ES-I3 (cell line): ENCODE measurements at regions not wholly inside any gene's neighbourhood (a gene's known extent, or its start where the extent isn't known, plus 50 kb on each side); places are given as distances from the start of the nearest gene placed in this dataset.

Source experiments
- H3K36me3 ChIP-seq: 2 replicates; pipeline ENCODE4 v1.6.1; 2013; ENCODE audit warnings: mild to moderate bottlenecking, low read length, control low read depth, moderate library complexity; ENCODE audit not compliant: insufficient read depth
- H3K4me1 ChIP-seq: 2 replicates; pipeline ENCODE4 v1.6.1; 2013; ENCODE audit warnings: mild to moderate bottlenecking, control low read depth, low read length; ENCODE audit not compliant: insufficient read depth
- H3K9ac ChIP-seq: 2 replicates; pipeline ENCODE4 v1.6.1; 2013; ENCODE audit warnings: low read depth, mild to moderate bottlenecking, low read length, moderate library complexity
- H3K9me3 ChIP-seq: 2 replicates; pipeline ENCODE4 v1.6.1; 2013; ENCODE audit warnings: mild to moderate bottlenecking, low read length, moderate library complexity; ENCODE audit not compliant: control insufficient read depth, insufficient read depth

GRCh38 chr2:175872721-175873120 is 129.3 kb downstream of the LNPK start:
- H3K4me1 ChIP-seq, result no peaks in the 10 kb centered on the region
- H3K9ac ChIP-seq, result no peak overlapping the region
- no peaks in the 10 kb centered on the region for H3K9me3 ChIP-seq
- H3K36me3 ChIP-seq, result no peaks in the 10 kb centered on the region

DNA sequence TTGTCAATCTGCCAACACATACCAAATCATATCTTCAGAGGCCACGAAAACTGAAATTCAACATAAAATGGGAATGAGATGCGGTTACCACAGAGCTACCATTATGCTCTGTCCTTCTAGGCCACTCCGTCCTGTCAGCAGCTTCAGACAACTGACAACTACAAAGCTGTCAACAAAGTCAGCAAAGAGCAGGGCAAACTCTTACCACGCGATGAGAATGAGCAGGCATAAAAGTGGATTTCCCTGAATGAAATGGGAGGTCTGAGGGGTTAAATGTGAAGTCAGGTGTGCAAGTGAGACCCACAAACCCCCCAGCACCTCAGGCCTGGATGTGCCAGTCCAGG is 130.1 kb downstream of the LNPK start:
- H3K36me3 ChIP-seq, result no peaks in the 10 kb centered on the region
- H3K9me3 ChIP-seq, result no peaks in the 10 kb centered on the region
- H3K9ac ChIP-seq, result no peak overlapping the region

DNA sequence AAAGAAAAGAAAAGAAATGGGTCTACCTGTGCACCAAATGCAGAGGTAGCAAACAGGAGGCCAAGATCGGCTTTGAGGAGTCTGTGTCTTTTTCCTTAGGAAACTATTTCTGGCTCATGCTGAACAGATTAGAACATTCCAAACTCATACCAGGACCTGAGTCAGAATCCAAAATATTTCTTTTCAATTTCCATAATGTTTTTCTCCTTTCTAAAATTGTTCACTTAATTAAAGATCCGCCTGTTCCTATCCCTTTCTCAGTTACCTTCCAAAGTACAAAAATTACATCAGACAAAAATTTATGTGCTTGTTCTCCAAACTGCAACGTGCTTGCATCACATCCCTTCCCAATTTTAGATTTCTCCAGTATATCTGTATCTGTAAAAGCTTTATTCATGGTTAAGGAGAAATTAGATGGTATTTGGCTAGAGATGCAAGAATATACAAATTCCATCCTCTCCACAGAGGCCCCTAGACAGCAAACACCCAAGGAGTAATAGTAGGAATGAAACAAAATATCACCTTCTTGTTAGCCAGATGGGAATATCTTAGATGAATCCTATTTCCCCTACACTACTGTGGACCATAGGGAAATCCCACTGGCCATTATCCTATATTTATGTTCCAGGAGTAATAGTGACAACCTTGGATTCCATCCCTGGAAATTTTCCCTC is 130.6 kb downstream of the LNPK start:
- H3K9ac ChIP-seq, result no peak overlapping the region
- no peaks in the 10 kb centered on the region for H3K9me3 ChIP-seq
- H3K4me1 ChIP-seq, result no peaks in the 10 kb centered on the region
- no peaks in the 10 kb centered on the region for H3K36me3 ChIP-seq

More for the DNA sequence above, 130.1 kb downstream of the LNPK start:
- H3K4me1 ChIP-seq, result no peaks in the 10 kb centered on the region

GRCh38 chr2:175865716-175866115 is 136.4 kb downstream of the LNPK start:
- no peaks in the 10 kb centered on the region for H3K36me3 ChIP-seq
- no peak overlapping the region for H3K9ac ChIP-seq
- H3K4me1 ChIP-seq, result no peaks in the 10 kb centered on the region
- H3K9me3 ChIP-seq, result no peaks in the 10 kb centered on the region

- Histone ChIP-seq H3K36me3 (no peaks in the 10 kb centered on the region), H3K4me1 (no peaks in the 10 kb centered on the region), H3K9me3 (no peaks in the 10 kb centered on the region), H3K9ac (no peak overlapping the region)
Measured at GRCh38 chr2:175864137-175864850, 137.8 kb downstream of the LNPK start.

GRCh38 chr2:175861958-175862357 is 140.1 kb downstream of the LNPK start:
- H3K4me1 ChIP-seq, result no peaks in the 10 kb centered on the region
- no peak overlapping the region for H3K9ac ChIP-seq
- no peaks in the 10 kb centered on the region for H3K36me3 ChIP-seq

DNA sequence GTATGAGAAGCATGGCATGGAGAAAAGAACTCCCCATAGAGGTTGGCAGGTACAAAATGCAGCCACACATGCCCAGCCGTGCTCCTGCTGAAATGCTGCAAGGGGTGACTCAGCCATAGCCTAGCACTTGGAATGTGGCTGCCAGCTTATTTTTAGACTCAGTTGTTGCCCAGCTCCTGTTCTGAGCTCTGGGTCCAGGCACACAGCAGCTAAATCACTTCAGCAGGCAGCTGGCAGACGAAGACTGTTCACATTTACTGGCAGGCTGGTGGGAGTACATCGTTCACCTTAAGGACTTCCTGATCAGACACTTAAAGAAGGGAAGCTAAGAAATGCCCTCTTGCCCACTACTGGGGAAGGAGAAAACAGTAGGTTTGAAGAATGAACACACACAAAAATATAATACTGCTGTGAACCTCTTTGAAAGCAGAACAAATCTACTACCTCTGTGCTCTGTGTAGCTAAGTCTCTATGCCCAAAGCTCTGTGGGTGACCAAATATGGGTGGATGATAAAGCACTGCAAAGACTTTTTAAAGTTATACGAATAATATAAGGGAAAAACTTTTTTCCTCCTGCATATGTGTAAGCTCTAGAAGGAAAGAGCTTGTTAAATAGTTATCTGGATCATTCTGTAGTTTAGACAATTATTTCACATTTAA is 146.1 kb downstream of the LNPK start:
- H3K36me3 ChIP-seq, result no peaks in the 10 kb centered on the region
- H3K9me3 ChIP-seq, result no peaks in the 10 kb centered on the region
- H3K4me1 ChIP-seq, result peaks cover 34% of the 10 kb centered on the region
- no peak overlapping the region for H3K9ac ChIP-seq

More at GRCh38 chr2:175861958-175862357, 140.1 kb downstream of the LNPK start:
- H3K9me3 ChIP-seq, result no peaks in the 10 kb centered on the region

- Histone ChIP-seq H3K9me3 (no peaks in the 10 kb centered on the region), H3K4me1 (peaks cover 34% of the 10 kb centered on the region), H3K9ac (no peak overlapping the region), H3K36me3 (no peaks in the 10 kb centered on the region)
Measured at GRCh38 chr2:175855236-175855635, 146.8 kb downstream of the LNPK start.

- Histone ChIP-seq H3K9me3 (no peaks in the 10 kb centered on the region), H3K9ac (no peak overlapping the region), H3K4me1 (peaks cover 34% of the 10 kb centered on the region), H3K36me3 (no peaks in the 10 kb centered on the region)
Measured at GRCh38 chr2:175854665-175855064, 147.4 kb downstream of the LNPK start.

DNA sequence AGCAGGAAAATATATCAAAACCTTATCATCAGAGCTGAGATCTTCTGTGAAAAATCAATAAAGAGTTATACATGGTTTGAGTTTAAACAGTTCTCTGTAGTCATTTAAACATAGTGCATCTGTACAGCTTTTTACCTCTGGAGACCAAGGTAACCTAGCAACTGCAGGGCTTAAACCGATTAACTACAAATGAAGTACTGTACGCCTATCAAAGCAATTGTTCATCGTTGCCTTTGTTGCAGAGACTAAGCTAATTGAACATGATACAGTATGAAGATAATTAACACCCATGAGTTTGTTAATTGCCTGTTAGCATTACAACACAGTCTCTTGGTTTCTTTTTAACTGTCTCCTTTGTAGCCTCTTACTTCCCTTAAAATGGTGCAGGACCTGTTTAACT is 147.9 kb downstream of the LNPK start:
- H3K4me1 ChIP-seq, result peaks cover 34% of the 10 kb centered on the region
- no peak overlapping the region for H3K9ac ChIP-seq
- H3K9me3 ChIP-seq, result no peaks in the 10 kb centered on the region
- H3K36me3 ChIP-seq, result no peaks in the 10 kb centered on the region

DNA sequence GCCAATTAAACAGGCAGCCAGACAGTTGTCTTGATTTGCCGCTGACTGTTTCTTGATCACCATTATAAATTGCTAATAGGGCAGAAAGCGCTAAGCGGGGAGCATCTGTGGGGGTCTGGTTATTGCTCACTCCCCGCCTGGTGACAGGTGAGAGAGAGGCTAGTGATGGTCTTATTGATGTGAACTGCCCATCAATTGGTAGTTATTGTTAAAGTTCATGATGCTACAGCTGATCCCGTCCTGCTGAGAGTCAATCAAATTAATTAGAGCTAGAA is 148.5 kb downstream of the LNPK start:
- Histone ChIP-seq H3K9ac (no peak overlapping the region), H3K4me1 (peaks cover 34% of the 10 kb centered on the region), H3K9me3 (no peaks in the 10 kb centered on the region), H3K36me3 (no peaks in the 10 kb centered on the region)

GRCh38 chr2:175852879-175853615 is 149.0 kb downstream of the LNPK start:
- H3K4me1 ChIP-seq, result peaks cover 34% of the 10 kb centered on the region
- no peak overlapping the region for H3K9ac ChIP-seq
- H3K36me3 ChIP-seq, result no peaks in the 10 kb centered on the region
- H3K9me3 ChIP-seq, result no peaks in the 10 kb centered on the region

DNA sequence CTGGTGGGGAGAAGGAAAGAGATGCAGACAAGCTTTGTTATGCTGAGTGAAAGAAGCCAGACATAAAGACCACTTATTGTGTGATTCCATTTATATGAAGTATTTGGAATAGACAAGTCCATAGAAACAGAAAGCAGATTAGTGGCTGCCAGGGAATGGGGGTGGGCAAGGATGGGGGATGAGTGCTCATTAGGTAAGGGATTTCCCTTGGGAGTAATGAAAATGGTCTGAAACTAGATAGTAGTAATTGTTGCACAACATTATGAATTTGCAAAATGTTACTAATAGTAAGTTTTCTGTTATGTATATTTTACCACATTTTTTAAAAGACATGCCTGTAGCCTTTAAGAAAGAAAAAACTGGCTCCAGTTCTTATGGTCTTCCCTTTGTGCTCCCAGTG is 154.9 kb downstream of the LNPK start:
- H3K36me3 ChIP-seq, result no peaks in the 10 kb centered on the region
- H3K9me3 ChIP-seq, result peaks cover 4% of the 10 kb centered on the region; the same call in 1 of the 2 replicates
- H3K4me1 ChIP-seq, result peaks cover 24% of the 10 kb centered on the region
- H3K9ac ChIP-seq, result no peak overlapping the region

DNA sequence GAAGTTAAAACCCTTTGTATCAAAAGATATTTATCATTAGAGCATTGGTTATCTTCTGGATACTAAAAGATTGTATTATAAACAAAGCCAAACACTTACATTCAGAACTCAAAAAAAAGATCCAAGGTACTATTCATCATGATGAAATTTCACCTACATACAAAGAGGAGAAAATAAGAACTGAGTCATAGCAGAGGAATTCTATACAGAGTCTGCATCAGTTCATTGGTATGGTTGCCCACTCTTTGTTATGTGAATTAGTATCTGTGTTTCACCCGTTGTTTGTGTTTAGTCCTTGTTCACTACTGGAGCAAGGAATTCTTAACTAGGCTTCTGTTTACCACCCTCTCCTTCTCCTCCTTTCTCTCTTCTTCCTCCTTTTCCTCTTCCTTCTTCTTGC is 157.9 kb downstream of the LNPK start:
- H3K9me3 ChIP-seq, result peaks cover 4% of the 10 kb centered on the region; the same call in 1 of the 2 replicates
- peaks cover 24% of the 10 kb centered on the region for H3K4me1 ChIP-seq
- no peaks in the 10 kb centered on the region for H3K36me3 ChIP-seq
- H3K9ac ChIP-seq, result no peak overlapping the region
